Fibroblast of lung (primary cell): ENCODE measurements at regions not wholly inside any gene's neighbourhood (a gene's known extent, or its start where the extent isn't known, plus 50 kb on each side); places are given as distances from the start of the nearest gene placed in this dataset.

Experiments
- DNase-seq, 2 donors: peaks; one replicate each; pipeline versions ENCODE4 v3.0.0 to v3.0.0-alpha.2; 2010; ENCODE audit warnings: low read depth in 2 of 2
- H2AFZ ChIP-seq: 2 replicates; pipeline ENCODE4 v1.5.1; 2012; ENCODE audit warnings: low read length, control low read depth, inconsistent platforms
- H3K27ac ChIP-seq: 2 replicates; pipeline ENCODE4 v1.5.1; 2011; ENCODE audit warnings: low read length, control low read depth; ENCODE audit not compliant: insufficient read depth
- H3K27me3 ChIP-seq: 2 replicates; pipeline ENCODE4 v1.5.1; 2011; ENCODE audit warnings: mild to moderate bottlenecking, low read length; ENCODE audit not compliant: control insufficient read depth, insufficient read depth
- H3K36me3 ChIP-seq: 2 replicates; pipeline ENCODE4 v1.5.1; 2011; ENCODE audit warnings: low read length; ENCODE audit not compliant: control insufficient read depth, insufficient read depth
- H3K4me1 ChIP-seq: 2 replicates; pipeline ENCODE4 v1.5.1; 2011; ENCODE audit warnings: low read length; ENCODE audit not compliant: control insufficient read depth, insufficient read depth; ENCODE audit errors: extremely low read depth
- H3K4me2 ChIP-seq: 2 replicates; pipeline ENCODE4 v1.5.1; 2011; ENCODE audit warnings: low read length, control low read depth; ENCODE audit not compliant: insufficient read depth; ENCODE audit errors: extremely low read depth
- H3K4me3 ChIP-seq, 4 experiments: fragments of 200-600 bp in 1 of 4; sonication (generic) in 1 of 4; replicated peaks in 1 of 4; 2 replicates each; pipeline ENCODE4 v1.5.1; 2011 to 2016; ENCODE audit warnings: low read length in 4 of 4, low read depth in 3 of 4, mild to moderate bottlenecking in 3 of 4, control low read depth in 2 of 4, inconsistent platforms in 1 of 4, mixed read lengths in 1 of 4; ENCODE audit not compliant: insufficient read depth in 1 of 4; ENCODE audit errors: control extremely low read depth in 1 of 4
- H3K79me2 ChIP-seq: 2 replicates; pipeline ENCODE4 v1.5.1; 2012; ENCODE audit warnings: mild to moderate bottlenecking, low read length, inconsistent platforms; ENCODE audit not compliant: control insufficient read depth, insufficient read depth
- H3K9ac ChIP-seq: 2 replicates; pipeline ENCODE4 v1.5.1; 2011; ENCODE audit warnings: mild to moderate bottlenecking, low read length, control low read depth; ENCODE audit not compliant: insufficient read depth
- H3K9me3 ChIP-seq: 2 replicates; pipeline ENCODE4 v1.5.1; 2012; ENCODE audit warnings: low read depth, low read length; ENCODE audit not compliant: control insufficient read depth, insufficient read depth
- H4K20me1 ChIP-seq: 2 replicates; pipeline ENCODE4 v1.5.1; 2011; ENCODE audit warnings: low read length; ENCODE audit not compliant: control insufficient read depth, insufficient read depth; ENCODE audit errors: extremely low read depth
- EZH2 ChIP-seq: IDR thresholded peaks from 2 replicates; pipeline ENCODE4 v1.5.1; 2012; ENCODE audit warnings: low read length, control low read depth, mild to moderate bottlenecking; ENCODE audit errors: missing control alignments
- TF ChIP-seq, protein P1 (sequence below), 2 donors: IDR thresholded peaks in 1 of 2; conservative IDR thresholded peaks in 1 of 2; 1 replicate in 1 of 2; 2 replicates in 1 of 2; pipeline ENCODE4 v1.5.1; 2011 to 2012; ENCODE audit warnings: low read length in 2 of 2, control low read depth in 1 of 2, inconsistent platforms in 1 of 2, low read depth in 1 of 2, mild to moderate bottlenecking in 1 of 2

DNA sequence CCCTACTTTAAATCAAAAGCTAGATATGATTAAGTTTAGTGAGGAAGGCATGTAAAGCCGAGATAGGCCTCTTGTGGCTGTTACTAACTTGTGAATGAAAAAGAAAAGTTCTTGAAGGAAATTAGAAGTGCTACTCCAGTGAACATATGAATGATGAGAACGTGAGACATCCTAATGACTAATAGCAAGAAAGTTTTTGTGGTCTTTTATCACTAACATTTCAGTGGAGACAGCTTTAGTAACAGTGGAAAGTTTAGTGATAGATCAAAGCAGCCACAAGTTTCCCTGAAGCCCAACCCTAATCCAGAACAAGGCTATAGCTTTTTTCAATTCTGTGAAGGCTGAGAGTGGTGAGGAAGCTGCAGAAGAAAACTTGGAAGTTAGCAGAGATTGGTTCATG lies 73.6 kb upstream of the LRRC8B start:
- Histone ChIP-seq H3K4me3 (no peak overlapping the region), H3K27ac (no peak overlapping the region)
- DNase-seq: peak in 1 of 2 donors; percentile 75

GRCh38 chr1:89453123-89453972 lies 71.3 kb upstream of the LRRC8B start:
- no peaks in the 10 kb centered on the region for H4K20me1 ChIP-seq
- H3K27me3 ChIP-seq: no peaks in the 10 kb centered on the region
- no peaks in the 10 kb centered on the region for H3K4me1 ChIP-seq
- H3K4me2 ChIP-seq: no peak overlapping the region
- DNase-seq: no peak
- H3K9me3 ChIP-seq: no peaks in the 10 kb centered on the region
- no peaks in the 10 kb centered on the region for H3K36me3 ChIP-seq
- TF ChIP-seq, protein P1, sequence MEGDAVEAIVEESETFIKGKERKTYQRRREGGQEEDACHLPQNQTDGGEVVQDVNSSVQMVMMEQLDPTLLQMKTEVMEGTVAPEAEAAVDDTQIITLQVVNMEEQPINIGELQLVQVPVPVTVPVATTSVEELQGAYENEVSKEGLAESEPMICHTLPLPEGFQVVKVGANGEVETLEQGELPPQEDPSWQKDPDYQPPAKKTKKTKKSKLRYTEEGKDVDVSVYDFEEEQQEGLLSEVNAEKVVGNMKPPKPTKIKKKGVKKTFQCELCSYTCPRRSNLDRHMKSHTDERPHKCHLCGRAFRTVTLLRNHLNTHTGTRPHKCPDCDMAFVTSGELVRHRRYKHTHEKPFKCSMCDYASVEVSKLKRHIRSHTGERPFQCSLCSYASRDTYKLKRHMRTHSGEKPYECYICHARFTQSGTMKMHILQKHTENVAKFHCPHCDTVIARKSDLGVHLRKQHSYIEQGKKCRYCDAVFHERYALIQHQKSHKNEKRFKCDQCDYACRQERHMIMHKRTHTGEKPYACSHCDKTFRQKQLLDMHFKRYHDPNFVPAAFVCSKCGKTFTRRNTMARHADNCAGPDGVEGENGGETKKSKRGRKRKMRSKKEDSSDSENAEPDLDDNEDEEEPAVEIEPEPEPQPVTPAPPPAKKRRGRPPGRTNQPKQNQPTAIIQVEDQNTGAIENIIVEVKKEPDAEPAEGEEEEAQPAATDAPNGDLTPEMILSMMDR (conservative IDR thresholded peaks at IDR 0.05 in 1 of 2, IDR thresholded peaks at IDR 0.05 in 1 of 2; ENCODE audit: low read depth in 1 of 2, low read length in 2 of 2): no peak
- no peak for TF ChIP-seq EZH2
- no peak overlapping the region for H3K9ac ChIP-seq
- no peak overlapping the region for H2AFZ ChIP-seq
- no peak overlapping the region for H3K4me3 ChIP-seq
- no peaks in the 10 kb centered on the region for H3K79me2 ChIP-seq
- no peak overlapping the region for H3K27ac ChIP-seq

More for the DNA sequence above, 73.6 kb upstream of the LRRC8B start:
- no peaks in the 10 kb centered on the region for H3K79me2 ChIP-seq
- H3K36me3 ChIP-seq: no peaks in the 10 kb centered on the region
- H2AFZ ChIP-seq: no peak overlapping the region
- H3K27me3 ChIP-seq: no peaks in the 10 kb centered on the region
- H3K4me1 ChIP-seq: no peaks in the 10 kb centered on the region
- TF ChIP-seq, protein P1 (conservative IDR thresholded peaks at IDR 0.05 in 1 of 2, IDR thresholded peaks at IDR 0.05 in 1 of 2; ENCODE audit: low read depth in 1 of 2, low read length in 2 of 2): no peak
- no peak for TF ChIP-seq EZH2
- H3K9me3 ChIP-seq: no peaks in the 10 kb centered on the region
- H3K9ac ChIP-seq: no peak overlapping the region
- no peaks in the 10 kb centered on the region for H4K20me1 ChIP-seq
- no peak overlapping the region for H3K4me2 ChIP-seq

DNA sequence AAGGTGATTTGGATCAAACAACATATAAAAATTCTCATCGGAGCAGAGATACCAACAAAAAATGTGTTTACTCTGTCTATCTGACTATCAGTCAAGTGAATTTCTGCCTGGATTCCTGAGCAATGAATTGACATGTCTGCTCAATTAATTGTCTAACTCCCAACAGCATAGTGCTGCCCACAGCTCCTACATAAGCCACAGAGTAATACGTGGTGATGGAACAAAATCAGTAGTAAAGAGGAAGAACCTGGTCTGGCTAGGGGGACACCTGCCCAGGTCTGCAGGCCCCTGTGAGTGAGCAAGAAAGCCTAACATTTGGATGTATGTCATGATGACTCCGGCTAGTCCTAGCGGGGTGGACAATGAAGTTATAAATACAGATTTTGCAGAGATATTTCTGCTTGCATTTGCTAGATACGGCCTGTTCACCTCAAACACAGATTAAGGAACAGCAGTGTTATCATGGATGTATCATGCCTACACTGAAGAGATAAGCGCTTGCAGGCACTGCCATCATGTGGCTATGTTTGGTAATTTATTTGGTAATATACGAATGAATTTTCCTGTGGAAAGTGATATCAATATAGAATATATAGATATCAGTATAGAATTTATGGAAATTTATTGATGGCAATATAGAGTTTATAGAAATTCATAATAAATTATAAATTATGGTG lies 69.6 kb upstream of the LRRC8B start:
- peak; percentile 35 to 63 for DNase-seq
- Histone ChIP-seq H3K36me3 (no peaks in the 10 kb centered on the region), H3K4me2 (no peak overlapping the region), H3K79me2 (no peaks in the 10 kb centered on the region), H3K27ac (no peak overlapping the region), H4K20me1 (no peaks in the 10 kb centered on the region), H3K4me1 (no peaks in the 10 kb centered on the region), H3K9ac (no peak overlapping the region), H3K9me3 (no peaks in the 10 kb centered on the region), H2AFZ (no peak overlapping the region), H3K27me3 (no peaks in the 10 kb centered on the region), H3K4me3 (no peak overlapping the region)
- no peak for TF ChIP-seq EZH2
- TF ChIP-seq, protein P1 (conservative IDR thresholded peaks at IDR 0.05 in 1 of 2, IDR thresholded peaks at IDR 0.05 in 1 of 2; ENCODE audit: low read depth in 1 of 2, low read length in 2 of 2): peak; percentile 62 to 70
